C4-2B (cell line): ENCODE measurements at regions not wholly inside any gene's neighbourhood (a gene's known extent, or its start where the extent isn't known, plus 50 kb on each side); places are given as distances from the start of the nearest gene placed in this dataset.

Experiments used
- ZFX ChIP-seq: fragments of 450-650 bp; IDR thresholded peaks from 2 replicates; pipeline ENCODE4 v1.6.1; 2017
- TF ChIP-seq, protein P1 (sequence below): fragments of 450-650 bp; conservative IDR thresholded peaks from 2 replicates; pipeline ENCODE4 v1.5.1; 2017; ENCODE audit warnings: mild to moderate bottlenecking

DNA sequence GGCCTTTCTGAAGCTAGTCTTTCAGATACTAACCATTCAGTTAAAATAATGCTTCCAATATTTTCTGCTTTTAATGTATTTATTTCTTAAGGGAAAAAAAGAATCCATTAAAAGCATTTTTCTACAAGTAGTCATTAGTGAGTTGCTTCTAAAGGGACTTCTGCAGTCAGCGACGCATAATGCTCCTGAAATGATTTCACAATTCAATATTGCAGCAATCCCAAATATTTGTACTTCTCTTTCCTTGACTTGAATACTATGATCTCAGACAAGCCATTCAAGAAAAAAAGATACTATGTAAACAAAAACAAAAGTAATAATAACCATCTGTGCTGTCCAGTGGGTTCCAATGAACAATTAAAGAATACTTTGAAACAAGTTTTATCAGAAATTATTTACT, 681.0 kb downstream of the DIPK2A start:
- TF ChIP-seq, protein P1, sequence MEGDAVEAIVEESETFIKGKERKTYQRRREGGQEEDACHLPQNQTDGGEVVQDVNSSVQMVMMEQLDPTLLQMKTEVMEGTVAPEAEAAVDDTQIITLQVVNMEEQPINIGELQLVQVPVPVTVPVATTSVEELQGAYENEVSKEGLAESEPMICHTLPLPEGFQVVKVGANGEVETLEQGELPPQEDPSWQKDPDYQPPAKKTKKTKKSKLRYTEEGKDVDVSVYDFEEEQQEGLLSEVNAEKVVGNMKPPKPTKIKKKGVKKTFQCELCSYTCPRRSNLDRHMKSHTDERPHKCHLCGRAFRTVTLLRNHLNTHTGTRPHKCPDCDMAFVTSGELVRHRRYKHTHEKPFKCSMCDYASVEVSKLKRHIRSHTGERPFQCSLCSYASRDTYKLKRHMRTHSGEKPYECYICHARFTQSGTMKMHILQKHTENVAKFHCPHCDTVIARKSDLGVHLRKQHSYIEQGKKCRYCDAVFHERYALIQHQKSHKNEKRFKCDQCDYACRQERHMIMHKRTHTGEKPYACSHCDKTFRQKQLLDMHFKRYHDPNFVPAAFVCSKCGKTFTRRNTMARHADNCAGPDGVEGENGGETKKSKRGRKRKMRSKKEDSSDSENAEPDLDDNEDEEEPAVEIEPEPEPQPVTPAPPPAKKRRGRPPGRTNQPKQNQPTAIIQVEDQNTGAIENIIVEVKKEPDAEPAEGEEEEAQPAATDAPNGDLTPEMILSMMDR = no peak
- no peak for TF ChIP-seq ZFX
